SIG-M5 (cell line): ENCODE measurements at regions not wholly inside any gene's neighbourhood (a gene's known extent, or its start where the extent isn't known, plus 50 kb on each side); places are given as distances from the start of the nearest gene placed in this dataset.
A peak's percentile ranks its signal among the peaks of the same experiment; 100 is the strongest.
"Not testable (repeated sequence)": the region's sequence is repeated elsewhere in the genome, so short reads cannot be mapped to it uniquely, and the experiment has no call there.

ENCODE experiments used
- DNase-seq: peaks from one replicate; lab custom pipeline; 2025; lab: John Stamatoyannopoulos, UW

- DNase-seq = no peak
Observed at GRCh38 chr4:12173496-12173895, 744.8 kb upstream of the HS3ST1 start.

GRCh38 chr4:12172198-12172973 lies 743.7 kb upstream of the HS3ST1 start:
- DNase-seq = no peak

GRCh38 chr4:12170308-12170707 lies 741.6 kb upstream of the HS3ST1 start:
- no peak for DNase-seq

GRCh38 chr4:12165616-12166015 lies 736.9 kb upstream of the HS3ST1 start:
- DNase-seq = no peak

GRCh38 chr4:12146339-12146738 lies 717.6 kb upstream of the HS3ST1 start:
- DNase-seq = no peak

DNA sequence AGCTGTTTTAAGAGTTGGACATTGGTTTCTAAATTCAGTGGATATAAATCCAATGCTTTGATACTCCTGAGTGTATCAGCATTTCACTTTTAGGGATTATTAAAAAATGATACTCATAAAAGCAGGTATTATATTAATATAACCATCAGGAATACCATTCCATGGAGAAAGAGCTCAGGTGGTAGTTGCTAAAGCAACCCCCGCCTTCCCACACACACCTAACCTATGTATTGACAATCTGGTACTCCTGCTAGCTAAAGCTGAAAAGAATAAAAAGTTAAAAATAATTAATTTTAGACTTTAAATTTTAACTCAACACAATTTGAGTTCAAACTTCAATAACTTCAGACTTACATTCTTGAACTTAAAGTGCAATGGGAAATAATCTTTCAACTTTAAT lies 717.1 kb upstream of the HS3ST1 start:
- no peak for DNase-seq

DNA sequence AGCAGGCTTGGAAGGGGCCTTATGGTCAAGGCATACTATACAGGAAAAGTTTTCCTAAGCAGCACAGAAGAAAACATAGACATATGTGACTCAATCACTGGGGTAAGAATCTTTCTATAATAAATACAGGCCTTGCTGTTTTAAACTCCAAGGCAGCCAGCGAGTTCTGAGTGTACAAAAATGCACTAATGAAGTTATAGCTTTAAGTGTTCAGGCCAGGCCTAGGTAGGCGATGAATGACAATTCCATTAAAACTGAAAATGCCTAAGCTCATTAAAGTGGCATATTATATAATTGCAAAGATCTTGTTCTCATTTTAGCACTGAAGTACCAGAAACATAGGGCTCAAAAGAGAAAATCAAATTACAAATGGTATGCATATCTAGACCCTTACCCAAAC lies 716.4 kb upstream of the HS3ST1 start:
- DNase-seq = no peak

GRCh38 chr4:12144051-12144450 lies 715.4 kb upstream of the HS3ST1 start:
- no peak for DNase-seq

- no peak for DNase-seq
Observed at GRCh38 chr4:12140864-12141263, 712.2 kb upstream of the HS3ST1 start.

DNA sequence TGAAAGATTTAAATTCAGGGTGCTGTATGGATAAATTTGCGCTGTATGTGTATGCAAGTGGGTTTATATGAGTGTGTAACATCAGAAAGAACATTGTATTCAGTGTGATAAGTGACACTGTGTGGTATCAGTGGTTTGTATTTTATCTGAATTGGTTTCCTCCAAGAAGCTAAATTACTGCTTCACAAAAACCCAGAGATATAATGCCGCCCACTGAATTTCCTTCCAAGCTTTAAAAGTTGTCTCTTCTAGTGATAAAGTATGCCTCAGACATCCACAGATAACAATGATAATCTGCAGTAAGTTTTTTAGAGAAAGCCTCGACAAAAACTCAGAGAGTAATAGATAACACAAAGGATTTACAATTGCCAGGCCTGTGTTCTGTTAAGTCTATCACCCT lies 710.6 kb upstream of the HS3ST1 start:
- DNase-seq = no peak

- no peak for DNase-seq
Observed at GRCh38 chr4:12138488-12138887, 709.8 kb upstream of the HS3ST1 start.

DNA sequence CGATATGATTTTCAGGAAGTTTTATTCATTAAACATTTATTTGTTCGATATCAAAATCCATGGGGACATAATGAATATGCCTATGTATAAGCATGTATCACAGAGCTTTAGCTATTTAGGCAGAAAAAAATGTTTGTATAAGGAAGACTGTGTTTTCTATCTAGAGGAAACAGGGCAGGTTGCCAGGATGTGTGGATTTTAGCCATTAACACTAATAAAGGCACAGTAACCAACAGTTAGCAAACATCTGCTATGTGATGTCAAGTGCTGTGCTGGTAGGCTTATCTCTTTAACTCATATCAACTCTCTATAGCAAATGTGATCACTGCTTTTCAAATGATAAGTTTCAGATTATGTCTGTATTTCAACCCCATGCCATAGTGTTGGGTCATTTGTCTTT lies 708.9 kb upstream of the HS3ST1 start:
- no peak for DNase-seq

DNA sequence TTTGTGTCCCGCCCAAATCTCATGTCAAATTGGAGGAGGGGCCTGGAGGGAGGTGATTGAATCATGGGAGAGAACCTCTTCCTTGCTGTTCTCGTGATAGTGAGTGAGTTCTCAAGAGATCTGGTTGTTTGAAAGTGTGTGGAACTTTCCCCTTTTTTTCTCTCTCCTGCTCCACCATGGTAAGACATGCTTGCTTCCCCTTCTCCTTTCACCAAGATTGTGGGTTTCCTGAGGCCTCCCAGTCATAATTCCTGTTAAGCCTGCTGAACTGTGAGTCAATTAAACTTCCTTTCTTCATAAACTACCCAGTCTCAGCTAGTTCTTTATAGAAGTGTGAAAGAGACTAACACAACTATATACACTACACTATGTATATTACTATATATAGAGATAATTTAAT lies 697.8 kb upstream of the HS3ST1 start:
- no peak for DNase-seq

GRCh38 chr4:12124138-12124537 lies 695.4 kb upstream of the HS3ST1 start:
- DNase-seq = no peak

DNA sequence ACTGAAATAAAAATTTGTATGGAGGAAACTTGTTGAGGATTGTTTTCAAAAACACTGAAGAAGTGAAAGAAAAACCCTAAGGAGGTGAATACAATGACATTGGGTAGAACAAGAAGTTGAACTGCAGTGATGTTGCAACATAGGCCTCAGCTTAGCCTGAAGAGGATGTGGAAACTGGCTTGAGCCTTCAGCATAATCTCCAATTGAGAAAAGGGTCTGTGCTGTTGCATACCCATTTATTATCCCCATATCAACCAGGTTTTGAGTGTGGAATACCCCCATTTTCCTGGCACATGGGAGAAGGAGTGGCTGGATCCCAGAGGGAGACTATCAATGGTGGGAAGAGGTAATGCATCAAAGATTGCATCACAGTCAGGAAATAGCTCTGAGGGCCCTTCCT lies 695.0 kb upstream of the HS3ST1 start:
- DNase-seq = no peak

DNA sequence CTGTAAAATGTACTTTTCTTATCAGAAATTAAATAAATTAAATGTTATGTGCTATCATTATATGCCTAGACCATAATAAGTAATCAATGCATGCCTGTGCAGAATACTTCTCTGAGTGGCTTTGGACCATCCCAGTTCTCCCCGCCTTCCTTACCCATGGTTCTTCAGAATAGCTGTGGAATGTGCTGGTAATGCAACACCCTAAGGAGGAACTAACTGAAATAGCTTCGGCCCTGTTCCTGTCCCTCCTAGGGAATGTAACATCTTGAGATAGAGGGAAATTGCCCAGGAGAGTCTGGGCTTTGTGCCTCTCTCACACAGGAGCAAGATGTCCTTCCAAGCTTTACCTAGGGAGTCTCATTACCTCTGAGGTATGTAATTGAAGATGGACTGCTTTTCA lies 693.6 kb upstream of the HS3ST1 start:
- no peak for DNase-seq

DNA sequence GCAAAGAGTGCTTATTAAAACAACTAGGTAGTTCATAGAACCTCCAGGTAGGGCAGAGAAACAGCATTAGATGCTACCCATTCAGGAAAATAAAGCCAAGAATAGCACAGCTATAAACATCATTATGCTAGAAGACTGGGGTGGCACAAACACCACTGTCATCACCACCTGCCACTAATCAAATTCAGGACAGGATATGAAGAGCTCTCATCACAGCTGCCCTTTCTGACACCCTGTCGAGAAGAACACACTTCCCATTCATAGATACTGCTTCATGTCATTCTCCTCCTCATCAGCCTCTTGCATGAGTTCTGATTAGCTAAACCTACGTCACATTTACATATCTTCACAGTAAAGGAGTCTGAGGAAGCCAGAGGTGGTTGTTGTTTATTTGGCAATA lies 692.3 kb upstream of the HS3ST1 start:
- no peak for DNase-seq

GRCh38 chr4:12118651-12119213 lies 690.0 kb upstream of the HS3ST1 start:
- DNase-seq = peak; percentile 88

GRCh38 chr4:12116009-12116552 lies 687.4 kb upstream of the HS3ST1 start:
- DNase-seq = no peak

DNA sequence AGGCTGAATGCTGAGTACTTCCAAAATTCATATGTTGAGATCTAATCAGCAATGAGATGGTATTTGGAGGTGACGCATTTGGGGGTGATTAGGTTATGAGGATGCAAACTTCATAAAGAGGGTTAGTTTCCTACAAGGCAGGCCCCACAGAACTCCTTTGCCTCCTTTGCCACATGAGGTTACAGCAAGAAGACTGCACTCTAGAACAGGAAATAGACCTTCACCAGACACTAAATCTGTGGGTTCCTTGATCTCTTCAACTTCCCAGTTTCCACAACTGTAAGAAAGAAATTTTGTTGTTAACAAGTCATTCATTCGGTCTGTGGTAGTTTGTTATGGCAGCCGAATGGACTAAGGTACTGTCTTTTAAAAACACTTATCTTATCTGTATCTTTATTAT lies 681.9 kb upstream of the HS3ST1 start:
- DNase-seq = no peak

- not testable (repeated sequence) for DNase-seq
Observed at GRCh38 chr4:12109056-12109455, 680.4 kb upstream of the HS3ST1 start.

- DNase-seq = no peak
Observed at GRCh38 chr4:12105519-12105918, 676.8 kb upstream of the HS3ST1 start.

DNA sequence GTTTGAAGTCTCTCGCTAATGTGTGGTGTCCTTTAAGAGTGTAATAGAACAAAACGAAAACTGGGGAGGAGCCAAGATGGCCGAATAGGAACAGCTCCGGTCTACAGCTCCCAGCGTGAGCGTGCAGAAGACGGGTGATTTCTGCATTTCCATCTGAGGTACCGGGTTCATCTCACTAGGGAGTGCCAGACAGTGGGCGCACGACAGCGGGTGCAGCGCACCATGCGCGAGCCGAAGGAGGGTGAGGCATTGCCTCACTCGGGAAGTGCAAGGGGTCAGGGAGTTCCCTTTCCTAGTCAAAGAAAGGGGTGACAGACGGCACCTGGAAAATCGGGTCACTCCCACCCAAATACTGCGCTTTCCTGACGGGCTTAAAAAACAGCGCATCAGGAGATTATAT lies 661.2 kb upstream of the HS3ST1 start:
- not testable (repeated sequence) for DNase-seq

- no peak for DNase-seq
Observed at GRCh38 chr4:12084690-12085089, 656.0 kb upstream of the HS3ST1 start.
